GM23338 (cell line): ENCODE measurements at regions not wholly inside any gene's neighbourhood (a gene's known extent, or its start where the extent isn't known, plus 50 kb on each side); places are given as distances from the start of the nearest gene placed in this dataset.

Experiments
- ATAC-seq: fragments of 200-7000 bp; cut with Tn5 transposase; 3 replicates; pipeline ENCODE4 v1.9.1; 2020
- DNase-seq: peaks from one replicate; pipeline ENCODE4 v3.0.0-alpha.2; 2015; ENCODE audit warnings: low spot score
- H2AFZ ChIP-seq: fragments of 200-600 bp; sonication (generic); 2 replicates; pipeline ENCODE4 v1.8.0; 2016; ENCODE audit warnings: antibody characterized with exemption, mild to moderate bottlenecking, moderate library complexity
- H3F3A ChIP-seq: fragments of 200-600 bp; sonication (generic); replicated peaks from 2 replicates; pipeline ENCODE4 v1.8.0; 2017; ENCODE audit warnings: antibody characterized with exemption, mixed run types, low read depth
- H3K27ac ChIP-seq: fragments of 200-600 bp; sonication (generic); 2 replicates; pipeline ENCODE4 v1.6.1; 2016; ENCODE audit warnings: low read depth
- H3K27me3 ChIP-seq: fragments of 200-600 bp; sonication (generic); 2 replicates; pipeline ENCODE4 v1.8.0; 2016; ENCODE audit warnings: mild to moderate bottlenecking, mixed run types, moderate library complexity; ENCODE audit not compliant: insufficient read depth
- H3K36me3 ChIP-seq: fragments of 200-600 bp; sonication (generic); 2 replicates; pipeline ENCODE4 v1.8.0; 2016; ENCODE audit warnings: mild to moderate bottlenecking; ENCODE audit not compliant: insufficient read depth
- H3K4me1 ChIP-seq: fragments of 200-600 bp; sonication (generic); 2 replicates; pipeline ENCODE4 v1.8.0; 2016; ENCODE audit warnings: mild to moderate bottlenecking, moderate library complexity; ENCODE audit not compliant: insufficient read depth
- H3K4me2 ChIP-seq: fragments of 200-600 bp; sonication (generic); 2 replicates; pipeline ENCODE4 v1.7.1; 2017; ENCODE audit warnings: mixed run types
- H3K4me3 ChIP-seq: fragments of 200-600 bp; sonication (generic); 2 replicates; pipeline ENCODE4 v1.6.1; 2016; ENCODE audit warnings: mixed run types
- H3K79me2 ChIP-seq: fragments of 200-600 bp; sonication (generic); replicated peaks from 2 replicates; pipeline ENCODE4 v1.8.0; 2017; ENCODE audit warnings: mild to moderate bottlenecking; ENCODE audit not compliant: insufficient read depth
- H3K9me2 ChIP-seq: fragments of 200-600 bp; sonication (generic); 2 replicates; pipeline ENCODE4 v1.8.0; 2017; ENCODE audit not compliant: insufficient read depth
- H4K20me1 ChIP-seq: fragments of 200-600 bp; sonication (generic); replicated peaks from 2 replicates; pipeline ENCODE4 v1.8.0; 2017; ENCODE audit warnings: mild to moderate bottlenecking; ENCODE audit not compliant: insufficient read depth
- H3K27ac Mint-ChIP-seq: 2 replicates; pipeline ENCODE4 v1.8.0; 2020; ENCODE audit warnings: inconsistent platforms, mild to moderate bottlenecking, moderate library complexity, mixed read lengths
- H3K27me3 Mint-ChIP-seq: 3 replicates; pipeline ENCODE4 v1.8.0; 2022; ENCODE audit warnings: low read depth, mild to moderate bottlenecking, moderate library complexity, mixed read lengths, inconsistent platforms; ENCODE audit not compliant: insufficient read depth, poor library complexity
- H3K36me3 Mint-ChIP-seq: 3 replicates; pipeline ENCODE4 v1.8.0; 2021; ENCODE audit warnings: low read depth, mild to moderate bottlenecking, inconsistent platforms, moderate library complexity, mixed read lengths
- H3K4me1 Mint-ChIP-seq: 3 replicates; pipeline ENCODE4 v1.8.0; 2020; ENCODE audit warnings: mild to moderate bottlenecking, inconsistent platforms, mixed read lengths
- H3K4me3 Mint-ChIP-seq: 3 replicates; pipeline ENCODE4 v1.8.0; 2021; ENCODE audit warnings: moderate library complexity, mild to moderate bottlenecking, inconsistent platforms, mixed read lengths
- H3K9me3 Mint-ChIP-seq: 3 replicates; pipeline ENCODE4 v1.8.0; 2020; ENCODE audit warnings: moderate library complexity, mild to moderate bottlenecking, inconsistent platforms, mixed read lengths
- CTCF ChIP-seq, 2 experiments: fragments of 200-600 bp in 1 of 2; sonication (generic) in 1 of 2; conservative IDR thresholded peaks; 2 replicates each; pipeline versions ENCODE4 v1.5.1 to v1.6.1; 2016 to 2017; ENCODE audit warnings: antibody characterized with exemption in 2 of 2, low read depth in 2 of 2, mild to moderate bottlenecking in 2 of 2, moderate library complexity in 1 of 2
- EZH2 ChIP-seq: fragments of 200-600 bp; sonication (generic); IDR thresholded peaks from one replicate; pipeline ENCODE4 v1.8.0; 2017; ENCODE audit warnings: antibody characterized with exemption, mild to moderate bottlenecking, low read depth; ENCODE audit not compliant: unreplicated experiment
- EZH2phosphoT487 ChIP-seq: fragments of 200-600 bp; sonication (generic); IDR thresholded peaks from one replicate; pipeline ENCODE4 v1.8.1; 2018; ENCODE audit warnings: antibody characterized with exemption; ENCODE audit not compliant: unreplicated experiment
- JUNB ChIP-seq: IDR thresholded peaks from one replicate; pipeline ENCODE4 v1.6.1; 2016; ENCODE audit warnings: antibody characterized with exemption; ENCODE audit not compliant: unreplicated experiment
- NANOG ChIP-seq: IDR thresholded peaks from 2 replicates; pipeline ENCODE4 v1.6.1; 2016; ENCODE audit warnings: antibody characterized with exemption, borderline replicate concordance
- POLR2AphosphoS5 ChIP-seq: IDR thresholded peaks from 2 replicates; pipeline ENCODE4 v1.6.1; 2016; ENCODE audit warnings: antibody characterized with exemption, low read depth
- REST ChIP-seq: IDR thresholded peaks from one replicate; pipeline ENCODE4 v1.6.1; 2018; ENCODE audit warnings: antibody characterized with exemption; ENCODE audit not compliant: unreplicated experiment
- ZNF114 ChIP-seq: fragments of 250-450 bp; sonication (Bioruptor Pico); IDR thresholded peaks from 2 replicates; pipeline ENCODE4 v1.5.0; 2020; ENCODE audit warnings: mild to moderate bottlenecking, moderate library complexity
- ZNF331 ChIP-seq: fragments of 250-450 bp; sonication (Bioruptor Pico); IDR thresholded peaks from 2 replicates; pipeline ENCODE4 v1.5.0; 2020; ENCODE audit warnings: low read depth, mild to moderate bottlenecking, moderate library complexity

- TF ChIP-seq EZH2 (no peak), ZNF331 (no peak), CTCF (conservative IDR thresholded peaks at IDR 0.05; ENCODE audit: low read depth in 2 of 2) (no peak), REST (no peak)
Measured at GRCh38 chr7:131769241-131769640, 212.8 kb upstream of the PODXL start (continued).

GRCh38 chr7:131767591-131767990 lies 211.2 kb upstream of the PODXL start:
- no peaks in the 10 kb centered on the region for H3K4me1 ChIP-seq
- H4K20me1 ChIP-seq: no peaks in the 10 kb centered on the region
- Mint-ChIP-seq H3K9me3 (no peaks in the 10 kb centered on the region), H3K27ac (no peak overlapping the region), H3K36me3 (no peaks in the 10 kb centered on the region; the same call in 2 of the 3 replicates), H3K4me1 (peaks cover 9% of the 10 kb centered on the region), H3K4me3 (no peak overlapping the region), H3K27me3 (peaks cover 5% of the 10 kb centered on the region)
- no peak for ATAC-seq
- no peak overlapping the region for H2AFZ ChIP-seq
- H3K9me2 ChIP-seq: no peaks in the 10 kb centered on the region
- DNase-seq: no peak
- TF ChIP-seq REST: no peak
- no peak for TF ChIP-seq ZNF114 (CRISPR knock-in tag)
- TF ChIP-seq JUNB: no peak
- no peak for TF ChIP-seq EZH2phosphoT487
- no peak for TF ChIP-seq CTCF (conservative IDR thresholded peaks at IDR 0.05; ENCODE audit: low read depth in 2 of 2)
- no peak for TF ChIP-seq NANOG
- TF ChIP-seq POLR2AphosphoS5: no peak
- H3K27ac ChIP-seq: no peak overlapping the region
- no peaks in the 10 kb centered on the region for H3K79me2 ChIP-seq
- H3K27me3 ChIP-seq: no peaks in the 10 kb centered on the region
- no peak overlapping the region for H3K4me2 ChIP-seq
- no peak overlapping the region for H3K4me3 ChIP-seq
- no peaks in the 10 kb centered on the region for H3F3A ChIP-seq
- H3K36me3 ChIP-seq: no peaks in the 10 kb centered on the region
